Activated CD8-positive, alpha-beta memory T cell treated with anti-CD3 and anti-CD28 coated beads for 4 hours (primary cell): ENCODE measurements at regions not wholly inside any gene's neighbourhood (a gene's known extent, or its start where the extent isn't known, plus 50 kb on each side); places are given as distances from the start of the nearest gene placed in this dataset.

Source experiments
- DNase-seq, 2 donors: peaks; one replicate each; pipeline ENCODE4 v3.0.0-alpha.2; 2020; ENCODE audit warnings: low read depth in 2 of 2

GRCh38 chr16:86930001-86930400 is 351.7 kb downstream of the FOXL1 start:
- no peak for DNase-seq

- no peak for DNase-seq
These were observed 352.5 kb downstream of the FOXL1 start for GRCh38 chr16:86930663-86931373.

- no peak for DNase-seq
These were observed 353.1 kb downstream of the FOXL1 start for GRCh38 chr16:86931410-86931941.

- DNase-seq, result no peak
These were observed 354.0 kb downstream of the FOXL1 start for GRCh38 chr16:86932130-86932982.

- no peak for DNase-seq
These were observed 356.4 kb downstream of the FOXL1 start for GRCh38 chr16:86934581-86935375.

- no peak for DNase-seq
These were observed 361.3 kb downstream of the FOXL1 start for GRCh38 chr16:86939609-86940008.

- no peak for DNase-seq
These were observed 363.4 kb downstream of the FOXL1 start for GRCh38 chr16:86941731-86942130.

GRCh38 chr16:86942151-86943051 is 364.1 kb downstream of the FOXL1 start:
- DNase-seq, result no peak

- no peak for DNase-seq
These were observed 367.0 kb downstream of the FOXL1 start for GRCh38 chr16:86945166-86945900.

GRCh38 chr16:86946396-86946795 is 368.0 kb downstream of the FOXL1 start:
- DNase-seq, result no peak

- DNase-seq, result no peak
These were observed 368.6 kb downstream of the FOXL1 start for GRCh38 chr16:86946981-86947380.

GRCh38 chr16:86948046-86948445 is 369.1 kb downstream of the C16orf95 start:
- DNase-seq, result no peak

GRCh38 chr16:86949116-86949515 is 368.1 kb downstream of the C16orf95 start:
- no peak for DNase-seq

GRCh38 chr16:86949630-86950029 is 367.6 kb downstream of the C16orf95 start:
- no peak for DNase-seq

GRCh38 chr16:86951041-86951822 is 366.0 kb downstream of the C16orf95 start:
- DNase-seq, result no peak

- no peak for DNase-seq
These were observed 365.2 kb downstream of the C16orf95 start for GRCh38 chr16:86951831-86952598.

GRCh38 chr16:86952769-86953168 is 364.4 kb downstream of the C16orf95 start:
- DNase-seq, result no peak

- no peak for DNase-seq
These were observed 363.4 kb downstream of the C16orf95 start for GRCh38 chr16:86953631-86954391.
